Activated naive CD8-positive, alpha-beta T cell treated with anti-CD3 and anti-CD28 coated beads, Interleukin-2, amount 10 ng/mL, durations not matched to agents 7 days and 5 days (primary cell): ENCODE measurements at regions not wholly inside any gene's neighbourhood (a gene's known extent, or its start where the extent isn't known, plus 50 kb on each side); places are given as distances from the start of the nearest gene placed in this dataset.

Experiments
- ATAC-seq: fragments of 150-1000 bp; cut with Tn5 transposase; one replicate; pipeline ENCODE4 v1.10.0; 2021; ENCODE audit warnings: low read depth, moderate library complexity
- POLR2A ChIA-PET: fragments of 350-600 bp; sonication (Branson Sonifier 250); formaldehyde crosslinking; loops from one replicate; lab custom pipeline; 2021; ENCODE audit warnings: antibody characterized with exemption; lab: Charles Lee
- DNase-seq: peaks from one replicate; pipeline ENCODE4 v3.0.0; 2021
- H3K27ac Mint-ChIP-seq: one replicate; pipeline ENCODE4 v1.8.0; 2022; ENCODE audit warnings: mild to moderate bottlenecking, mixed read lengths
- H3K27me3 Mint-ChIP-seq: one replicate; pipeline ENCODE4 v1.8.0; 2022; ENCODE audit warnings: mild to moderate bottlenecking, moderate library complexity, mixed read lengths
- H3K36me3 Mint-ChIP-seq: one replicate; pipeline ENCODE4 v1.8.0; 2021; ENCODE audit warnings: mild to moderate bottlenecking, mixed read lengths
- H3K4me1 Mint-ChIP-seq: one replicate; pipeline ENCODE4 v1.8.0; 2021; ENCODE audit warnings: mixed read lengths
- H3K4me3 Mint-ChIP-seq: one replicate; pipeline ENCODE4 v1.8.0; 2022; ENCODE audit warnings: mild to moderate bottlenecking, moderate library complexity, mixed read lengths
- H3K9me3 Mint-ChIP-seq: one replicate; pipeline ENCODE4 v1.8.0; 2021; ENCODE audit warnings: mixed read lengths

DNA sequence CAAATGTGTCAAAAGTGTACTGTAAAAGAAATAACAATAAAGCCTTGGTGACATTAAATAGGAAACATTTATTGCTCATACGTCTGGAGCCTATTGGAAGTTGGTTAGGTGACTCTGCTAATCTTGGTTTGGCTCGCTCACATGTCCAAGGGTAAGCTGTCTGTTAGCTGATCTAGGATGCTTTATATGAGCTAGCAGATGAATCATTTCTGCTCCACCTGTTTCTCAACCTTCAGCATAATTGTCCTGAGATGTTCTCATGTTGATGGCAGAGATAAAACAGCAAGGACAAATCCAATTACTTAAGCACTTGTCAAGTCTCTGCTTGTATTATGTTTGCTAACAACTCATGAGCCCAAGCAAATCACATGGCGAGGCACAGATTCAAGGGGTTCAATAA lies 56.0 kb upstream of the CD53 start:
- H3K27ac Mint-ChIP-seq: no peak overlapping the region
- no peaks in the 10 kb centered on the region for H3K4me1 Mint-ChIP-seq
- H3K4me3 Mint-ChIP-seq: no peak overlapping the region
- H3K9me3 Mint-ChIP-seq: peaks cover 2% of the 10 kb centered on the region
- no peak for ATAC-seq
- peaks cover 15% of the 10 kb centered on the region for H3K27me3 Mint-ChIP-seq
- no peak for DNase-seq
- POLR2A ChIA-PET: no interaction called here
- H3K36me3 Mint-ChIP-seq: no peaks in the 10 kb centered on the region

DNA sequence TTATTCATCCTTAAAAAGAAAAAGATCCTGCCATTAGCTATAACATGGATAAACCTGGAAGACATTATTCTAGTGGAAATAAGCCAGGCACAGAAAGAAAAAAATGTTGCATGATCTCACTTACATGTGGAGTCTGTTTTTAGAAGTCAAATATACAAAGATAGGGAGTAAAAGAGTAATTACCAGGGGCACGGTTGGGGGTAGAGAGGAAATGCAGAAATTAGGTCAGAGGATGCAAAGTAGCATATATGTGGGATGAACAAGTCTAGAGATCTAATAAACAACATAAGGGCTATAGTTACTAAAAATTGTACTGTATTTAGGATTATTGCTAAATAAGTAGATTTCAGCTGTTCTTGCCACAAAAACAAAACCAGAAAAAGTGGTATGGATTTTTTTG lies 61.4 kb upstream of the CD53 start:
- Mint-ChIP-seq H3K27me3 (peaks cover 14% of the 10 kb centered on the region), H3K36me3 (peaks cover 5% of the 10 kb centered on the region), H3K4me3 (no peak overlapping the region), H3K4me1 (no peaks in the 10 kb centered on the region), H3K27ac (no peak overlapping the region), H3K9me3 (peaks cover 1% of the 10 kb centered on the region)
- ATAC-seq (no peak), DNase-seq (no peak)
- POLR2A ChIA-PET: no interaction called here

DNA sequence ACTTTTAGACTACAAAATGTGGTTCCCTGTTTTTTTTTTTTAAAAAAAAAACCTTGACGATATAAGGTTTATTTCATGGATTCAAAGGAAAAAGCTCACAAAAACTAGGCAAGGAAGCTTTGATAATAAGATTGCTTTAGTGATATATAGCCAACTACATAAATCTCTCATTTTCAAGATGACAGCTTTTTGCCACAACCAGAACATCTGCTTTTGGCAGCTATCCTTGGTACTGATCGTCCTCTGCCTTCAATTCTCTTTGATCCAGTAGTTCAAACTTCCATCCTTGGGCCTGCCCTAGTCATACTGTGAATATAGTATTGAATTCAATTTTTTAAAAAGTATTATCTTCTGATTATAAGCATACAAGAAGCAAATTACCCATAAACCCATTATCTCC lies 72.9 kb upstream of the CD53 start:
- Mint-ChIP-seq H3K27me3 (peaks cover 2% of the 10 kb centered on the region), H3K4me1 (peaks cover 2% of the 10 kb centered on the region), H3K27ac (no peak overlapping the region), H3K36me3 (peaks cover 3% of the 10 kb centered on the region), H3K9me3 (peaks cover 11% of the 10 kb centered on the region), H3K4me3 (no peak overlapping the region)
- no peak for ATAC-seq
- POLR2A ChIA-PET: interaction anchor here (2.0 kb wide), 1 partner anchor 13 kb away, joined by 6 read pairs; no protein-coding TSS in a partner anchor
- no peak for DNase-seq

DNA sequence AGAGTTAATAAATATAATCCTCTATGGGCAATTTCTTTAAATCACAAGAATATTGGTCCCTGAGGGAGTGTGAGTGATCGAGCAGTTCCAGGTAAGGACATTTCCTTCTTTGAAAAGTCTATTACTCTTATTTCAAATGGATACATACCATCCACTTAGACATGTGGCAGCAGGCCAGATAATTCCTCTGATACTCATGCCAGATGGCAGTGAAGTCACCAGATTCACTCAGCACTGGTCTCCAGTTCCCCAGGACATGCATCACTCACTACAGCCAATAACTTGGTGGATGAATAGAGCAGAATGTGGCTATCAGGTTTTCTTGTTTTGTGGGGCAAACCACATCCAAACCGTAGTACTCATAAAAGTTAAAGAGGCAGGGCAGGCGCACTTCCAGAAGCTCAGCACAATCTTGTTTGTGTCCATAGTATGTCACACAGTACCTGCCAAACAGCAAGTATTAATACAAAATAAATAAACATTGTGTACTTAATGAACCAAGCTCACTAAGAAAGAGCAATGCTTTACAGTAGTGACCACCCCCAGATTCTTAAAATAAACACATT lies 74.2 kb upstream of the CD53 start:
- H3K9me3 Mint-ChIP-seq: peaks cover 7% of the 10 kb centered on the region
- H3K36me3 Mint-ChIP-seq: peaks cover 3% of the 10 kb centered on the region
- H3K4me1 Mint-ChIP-seq: no peaks in the 10 kb centered on the region
- POLR2A ChIA-PET: interaction anchor here (2.0 kb wide), 1 partner anchor 12 kb away, joined by 6 read pairs; no protein-coding TSS in a partner anchor
- H3K27me3 Mint-ChIP-seq: peaks cover 2% of the 10 kb centered on the region
- ATAC-seq: no peak
- H3K27ac Mint-ChIP-seq: no peak overlapping the region
- DNase-seq: no peak
- no peak overlapping the region for H3K4me3 Mint-ChIP-seq

DNA sequence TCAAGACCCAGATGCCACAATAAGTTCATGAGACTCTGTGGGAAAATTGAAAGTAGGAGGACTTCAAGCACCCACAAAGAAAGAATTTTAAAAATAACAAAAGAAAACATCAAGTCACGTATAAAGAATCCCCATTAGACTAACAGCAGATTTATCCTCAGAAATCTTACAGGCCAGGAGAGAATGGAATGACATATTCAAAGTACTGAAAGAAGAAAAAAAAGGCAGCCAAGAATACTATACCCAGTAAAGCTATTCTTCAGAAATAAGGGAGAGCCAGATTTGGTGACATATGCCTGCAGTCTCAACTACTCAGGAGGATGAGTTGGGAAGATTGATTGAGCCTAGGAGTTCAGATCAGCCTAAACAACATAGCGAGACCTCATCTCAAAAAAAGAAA lies 84.3 kb upstream of the CD53 start:
- Mint-ChIP-seq H3K4me3 (no peak overlapping the region), H3K9me3 (peaks cover 20% of the 10 kb centered on the region), H3K27me3 (no peaks in the 10 kb centered on the region), H3K27ac (peak overlapping the region; percentile 94), H3K4me1 (peaks cover 44% of the 10 kb centered on the region), H3K36me3 (peaks cover 31% of the 10 kb centered on the region)
- POLR2A ChIA-PET: interaction anchor here (0.9 to 3.0 kb wide), 3 partner anchors 85 to 264 kb away, joined by 3 to 90 read pairs (median 28); partner anchors contain the start of genes CD53 and KCNA3
- ATAC-seq (no peak), DNase-seq (no peak)

DNA sequence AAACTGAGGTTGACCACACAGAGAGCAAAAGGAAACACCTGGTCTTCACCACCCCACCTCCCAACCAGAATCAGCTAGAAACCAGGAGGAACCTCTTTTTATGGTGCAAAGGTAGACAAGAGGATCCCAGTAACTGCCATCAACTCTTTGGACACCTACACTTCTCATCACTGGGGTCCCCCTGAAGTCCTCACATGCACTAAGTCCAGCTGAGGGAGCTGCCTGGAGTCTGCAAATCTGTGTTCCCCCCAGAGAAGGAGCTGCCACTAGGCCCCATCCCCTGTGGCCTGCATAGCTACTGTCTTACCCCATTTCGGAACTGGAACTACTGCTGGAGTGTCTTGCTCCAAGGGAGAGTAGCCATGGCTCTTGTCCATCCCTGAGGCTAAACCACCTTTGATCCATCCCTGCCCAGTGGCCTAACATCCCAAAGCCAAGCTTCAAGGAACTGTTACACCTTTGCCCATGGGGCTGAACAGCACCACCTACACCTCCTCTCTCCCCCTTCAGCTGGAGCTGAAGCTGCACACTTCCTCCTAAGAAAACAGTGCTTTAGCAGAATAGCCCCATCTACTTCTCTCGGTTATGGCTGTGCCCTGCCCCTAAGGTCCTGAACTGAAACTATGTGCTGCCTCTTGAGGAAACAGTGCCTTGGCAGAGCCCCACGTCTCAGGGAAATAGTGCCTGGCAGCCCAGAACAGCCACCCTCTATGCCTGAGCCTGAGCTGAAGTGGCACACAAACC lies 85.4 kb upstream of the CD53 start:
- peaks cover 44% of the 10 kb centered on the region for H3K4me1 Mint-ChIP-seq
- peak; percentile 82 for ATAC-seq
- peak; percentile 74 for DNase-seq
- peaks cover 21% of the 10 kb centered on the region for H3K36me3 Mint-ChIP-seq
- POLR2A ChIA-PET: interaction anchor here (0.8 to 3.0 kb wide), 18 partner anchors 12 to 448 kb away, joined by 3 to 90 read pairs (median 3); partner anchors contain the start of genes CD53, KCNA3 and LRIF1
- peak overlapping the region; percentile 80 for H3K4me3 Mint-ChIP-seq
- H3K27me3 Mint-ChIP-seq: no peaks in the 10 kb centered on the region
- H3K9me3 Mint-ChIP-seq: peaks cover 14% of the 10 kb centered on the region
- peak overlapping the region; percentile 94 for H3K27ac Mint-ChIP-seq

DNA sequence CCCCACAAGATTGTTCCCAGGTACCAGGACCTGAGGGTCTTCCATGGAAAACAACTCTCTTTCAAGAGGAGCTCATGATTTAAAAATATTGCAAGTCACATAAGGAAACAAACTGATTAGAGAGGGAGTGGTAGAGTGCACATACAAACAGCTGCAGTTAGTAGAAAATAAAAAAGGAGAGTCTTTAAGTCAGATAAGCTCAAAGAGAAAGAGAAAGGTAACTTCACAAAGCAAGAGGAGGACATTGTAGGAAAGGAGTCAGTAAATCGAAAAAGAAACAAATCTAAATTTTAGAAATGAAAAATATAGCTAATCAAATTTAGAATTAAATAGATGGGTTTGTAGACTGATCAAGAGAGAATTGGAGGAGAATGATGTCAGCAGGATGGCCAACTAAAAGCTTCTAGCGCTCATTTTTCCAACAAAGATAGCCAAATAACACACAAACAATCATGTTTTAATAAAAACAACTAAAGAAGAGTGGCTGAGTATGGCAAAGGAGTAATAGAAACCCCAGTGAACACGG lies 86.1 kb upstream of the CD53 start:
- Mint-ChIP-seq H3K27ac (peak overlapping the region; percentile 94), H3K4me3 (peak overlapping the region; percentile 80), H3K27me3 (no peaks in the 10 kb centered on the region), H3K9me3 (peaks cover 14% of the 10 kb centered on the region), H3K4me1 (peaks cover 40% of the 10 kb centered on the region), H3K36me3 (peaks cover 21% of the 10 kb centered on the region)
- DNase-seq (no peak), ATAC-seq (peak; percentile 20)
- POLR2A ChIA-PET: interaction anchor here (0.6 to 3.0 kb wide), 17 partner anchors 13 to 432 kb away, joined by 3 to 90 read pairs (median 4); partner anchors contain the start of genes CD53, KCNA3 and LRIF1

DNA sequence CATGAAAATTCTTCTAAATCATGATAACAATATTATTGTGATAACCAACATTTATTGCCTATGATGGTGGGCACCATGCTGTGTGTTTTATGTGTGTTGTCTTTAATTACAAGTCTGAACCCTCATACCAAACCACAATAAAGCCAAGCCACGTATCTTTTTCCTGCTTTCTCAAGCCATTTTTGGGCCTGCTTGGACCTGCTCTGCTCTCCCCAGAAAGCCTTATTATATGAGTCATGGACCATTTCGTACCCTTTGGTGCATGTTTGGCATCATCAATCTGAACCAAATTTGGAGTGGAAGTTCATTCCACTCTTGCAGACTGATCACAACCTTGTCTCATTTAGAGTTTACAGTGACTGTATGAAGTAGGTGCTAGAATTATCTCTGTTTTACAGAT lies 87.3 kb upstream of the CD53 start:
- H3K9me3 Mint-ChIP-seq: peaks cover 11% of the 10 kb centered on the region
- H3K36me3 Mint-ChIP-seq: peaks cover 21% of the 10 kb centered on the region
- H3K4me3 Mint-ChIP-seq: peak overlapping the region; percentile 9
- DNase-seq: no peak
- POLR2A ChIA-PET: interaction anchor here (0.8 kb wide), 1 partner anchor 89 kb away, joined by 3 read pairs; no protein-coding TSS in a partner anchor
- H3K27me3 Mint-ChIP-seq: no peaks in the 10 kb centered on the region
- no peak for ATAC-seq
- H3K4me1 Mint-ChIP-seq: peaks cover 44% of the 10 kb centered on the region
- H3K27ac Mint-ChIP-seq: peak overlapping the region; percentile 94

DNA sequence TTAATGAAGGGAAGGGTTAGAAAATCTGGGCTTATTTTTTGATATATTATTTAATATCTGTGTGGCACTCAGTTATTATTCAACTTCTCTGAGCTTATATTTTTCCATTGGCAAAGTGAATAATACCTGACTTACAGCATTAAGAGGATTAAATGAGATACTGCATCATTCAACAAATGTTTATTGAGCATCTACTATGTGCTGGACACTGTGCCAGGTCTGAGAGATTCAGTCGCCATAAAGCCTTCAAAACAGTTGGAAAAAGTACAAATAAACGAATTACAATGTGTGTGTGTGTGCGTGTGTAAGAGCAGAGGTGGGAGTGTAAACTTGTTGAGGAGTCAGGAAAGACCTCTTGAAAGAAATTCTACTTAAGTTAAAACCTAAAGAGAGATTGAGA lies 87.9 kb upstream of the CD53 start:
- Mint-ChIP-seq H3K9me3 (peaks cover 8% of the 10 kb centered on the region), H3K36me3 (peaks cover 18% of the 10 kb centered on the region), H3K4me1 (peaks cover 45% of the 10 kb centered on the region), H3K27me3 (peaks cover under 1% of the 10 kb centered on the region), H3K27ac (no peak overlapping the region), H3K4me3 (no peak overlapping the region)
- no peak for ATAC-seq
- DNase-seq: no peak
- POLR2A ChIA-PET: interaction anchor here (0.8 to 1.4 kb wide), 3 partner anchors 89 to 165 kb away, joined by 3 to 6 read pairs (median 5); no protein-coding TSS in a partner anchor

DNA sequence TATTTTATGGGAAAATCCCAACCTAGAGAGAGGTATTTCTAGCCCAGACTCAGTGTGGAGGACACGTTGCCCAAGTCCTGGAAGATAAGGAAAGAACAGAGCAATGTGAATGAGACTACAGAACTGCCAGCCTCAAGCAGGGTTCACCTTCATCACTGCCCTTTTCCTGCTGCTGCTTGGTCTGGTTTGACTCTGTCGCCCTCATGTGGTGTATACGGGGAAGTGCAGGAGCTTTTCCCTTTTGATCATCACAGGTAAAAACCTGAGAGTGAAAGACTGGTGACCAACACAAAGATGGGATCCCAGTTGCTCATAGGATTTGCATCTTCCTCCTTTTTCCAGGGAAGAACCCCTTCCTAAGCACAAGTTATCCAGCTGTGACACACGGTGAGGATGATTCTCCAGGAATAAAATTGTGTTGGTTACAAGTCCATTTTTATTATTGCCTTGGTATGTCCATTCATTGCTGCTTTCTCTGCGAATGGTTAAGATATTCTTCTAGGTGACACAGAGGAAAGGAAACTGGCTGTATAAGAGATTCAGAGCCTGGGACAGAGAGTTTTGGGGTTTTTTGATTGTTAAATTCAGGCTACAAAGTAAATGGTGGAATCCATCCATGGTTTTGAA lies 89.5 kb upstream of the CD53 start:
- Mint-ChIP-seq H3K9me3 (no peaks in the 10 kb centered on the region), H3K36me3 (peaks cover 4% of the 10 kb centered on the region), H3K4me3 (no peak overlapping the region), H3K27ac (no peak overlapping the region), H3K27me3 (peaks cover 3% of the 10 kb centered on the region), H3K4me1 (peaks cover 41% of the 10 kb centered on the region)
- ATAC-seq (peak; percentile 13), DNase-seq (no peak)
- POLR2A ChIA-PET: interaction anchor here (0.8 to 1.6 kb wide), 4 partner anchors 18 to 164 kb away, joined by 3 to 7 read pairs (median 5); no protein-coding TSS in a partner anchor

DNA sequence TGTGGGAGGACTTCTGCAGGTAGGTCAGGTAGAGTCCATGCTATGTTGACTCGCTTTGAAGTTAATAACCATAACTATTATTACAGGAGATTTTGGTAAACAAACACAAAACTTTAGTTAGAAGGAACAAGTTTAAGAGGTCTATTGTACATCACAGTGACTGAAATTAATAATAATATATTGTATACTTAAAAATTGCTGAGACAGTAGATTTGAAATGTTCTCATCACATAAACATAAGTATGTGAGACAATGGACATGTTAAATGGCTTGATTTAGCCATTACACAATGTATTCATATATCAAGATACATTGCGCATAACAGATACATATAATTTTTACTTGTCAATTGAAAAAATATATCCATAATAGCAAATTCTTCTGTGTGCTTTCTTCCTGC lies 91.4 kb upstream of the CD53 start:
- peaks cover 27% of the 10 kb centered on the region for H3K4me1 Mint-ChIP-seq
- ATAC-seq: no peak

DNA sequence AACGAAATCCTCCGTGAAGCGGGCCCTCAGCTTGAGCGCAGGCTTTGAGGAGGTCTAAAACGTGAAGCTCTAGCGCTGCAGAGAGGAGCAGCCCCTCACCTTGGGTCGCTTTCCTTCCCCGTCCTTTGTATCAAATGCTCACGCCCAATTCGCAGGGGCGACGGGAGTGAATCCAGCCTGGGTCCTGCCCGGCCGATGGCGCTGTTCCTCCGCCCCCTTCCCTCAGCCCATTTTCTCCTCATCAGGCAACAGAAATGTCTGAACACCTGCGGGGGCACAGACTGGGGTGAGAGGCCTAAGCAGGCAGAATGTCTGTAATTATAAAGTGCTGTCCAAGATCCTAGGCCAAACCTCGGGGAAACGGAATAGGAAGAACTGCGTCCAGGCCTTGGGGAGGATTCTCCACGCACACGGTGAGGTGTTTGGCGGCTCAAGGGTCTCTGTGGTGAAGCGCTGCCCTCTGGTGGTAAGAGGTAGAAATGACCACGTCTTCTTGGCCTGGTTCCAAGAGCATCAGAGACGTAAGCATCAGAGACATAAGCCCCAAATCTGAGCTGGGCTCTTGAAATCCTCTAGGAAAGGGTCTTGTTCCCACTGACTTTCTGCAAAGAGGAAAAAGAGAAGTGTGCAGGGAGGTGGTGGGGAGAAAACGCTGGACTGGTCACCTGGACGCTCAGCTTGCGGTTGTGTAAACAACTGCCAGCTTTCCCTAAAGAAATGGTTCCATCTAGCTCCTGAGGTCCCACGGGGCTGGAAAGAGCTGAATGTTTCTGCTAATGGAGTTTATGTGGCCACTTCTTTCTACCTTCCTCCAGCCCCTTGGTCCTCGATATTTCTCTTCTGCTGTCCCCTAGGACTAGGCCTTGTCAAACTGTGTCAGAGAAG lies 92.1 kb upstream of the CD53 start:
- peaks cover 20% of the 10 kb centered on the region for H3K4me1 Mint-ChIP-seq
- peaks cover 4% of the 10 kb centered on the region for H3K36me3 Mint-ChIP-seq
- no peaks in the 10 kb centered on the region for H3K9me3 Mint-ChIP-seq
- peaks cover 8% of the 10 kb centered on the region for H3K27me3 Mint-ChIP-seq
- no peak overlapping the region for H3K27ac Mint-ChIP-seq
- H3K4me3 Mint-ChIP-seq: peak overlapping the region; percentile 11
- peak; percentile 71 for DNase-seq
- peak; percentile 73 for ATAC-seq
- POLR2A ChIA-PET: interaction anchor here (0.8 to 1.8 kb wide), 3 partner anchors 48 to 162 kb away, joined by 3 to 11 read pairs (median 4); partner anchors contain the start of gene CD53

More for the DNA sequence above, 91.4 kb upstream of the CD53 start:
- no peaks in the 10 kb centered on the region for H3K9me3 Mint-ChIP-seq
- H3K4me3 Mint-ChIP-seq: no peak overlapping the region
- peaks cover 4% of the 10 kb centered on the region for H3K36me3 Mint-ChIP-seq
- H3K27me3 Mint-ChIP-seq: peaks cover 3% of the 10 kb centered on the region
- H3K27ac Mint-ChIP-seq: no peak overlapping the region
- POLR2A ChIA-PET: interaction anchor here (0.8 to 1.8 kb wide), 3 partner anchors 48 to 162 kb away, joined by 3 to 11 read pairs (median 4); partner anchors contain the start of gene CD53
- no peak for DNase-seq
